Vagina (tissue), 2 donors: ENCODE measurements at regions not wholly inside any gene's neighbourhood (a gene's known extent, or its start where the extent isn't known, plus 50 kb on each side); places are given as distances from the start of the nearest gene placed in this dataset.

Experiments used
- DNase-seq, 2 donors: peaks; one replicate each; pipeline ENCODE4 v3.0.0-alpha.2; 2017; ENCODE audit errors: extremely low spot score in 2 of 2
- H3K27ac ChIP-seq: fragments of 200-600 bp; sonication (generic); one replicate; pipeline ENCODE4 v1.5.1; 2019
- H3K27me3 ChIP-seq: fragments of 200-600 bp; sonication (generic); one replicate; pipeline ENCODE4 v1.5.1; 2019
- H3K36me3 ChIP-seq, 2 donors: fragments of 200-600 bp; sonication (generic); one replicate each; pipeline ENCODE4 v1.5.1; 2017 to 2019
- H3K4me1 ChIP-seq: fragments of 200-600 bp; sonication (generic); one replicate; pipeline ENCODE4 v1.5.1; 2019
- H3K4me3 ChIP-seq, 2 donors: fragments of 200-600 bp; sonication (generic); 1 replicate in 1 of 2; 2 replicates in 1 of 2; pipeline ENCODE4 v1.5.1; 2016 to 2019
- H3K9me3 ChIP-seq: fragments of 200-600 bp; sonication (generic); one replicate; pipeline ENCODE4 v1.5.1; 2019
- POLR2A ChIP-seq, 2 donors: fragments of 450-650 bp; IDR thresholded peaks; one replicate each; pipeline ENCODE4 v1.6.1; 2017; ENCODE audit warnings: antibody characterized with exemption in 2 of 2, mild to moderate bottlenecking in 2 of 2, moderate library complexity in 2 of 2
- POLR2AphosphoS5 ChIP-seq, 2 donors: sonication (generic); formaldehyde crosslinking; IDR thresholded peaks; one replicate each; pipeline ENCODE4 v1.9.0; 2017; ENCODE audit warnings: antibody characterized with exemption in 2 of 2, mild to moderate bottlenecking in 2 of 2, low read depth in 1 of 2; ENCODE audit not compliant: insufficient read depth in 1 of 2
- intact Hi-C: fragments of 100-400 bp; cut with DNase I; formaldehyde crosslinking; loops from one replicate; pipeline ENCODE4 v1.15.1; 2023
- TF ChIP-seq, protein P1 (sequence below), 3 experiments: fragments of 450-650 bp in 2 of 3; fragments of 200-600 bp in 1 of 3; sonication (generic) in 1 of 3; IDR thresholded peaks; one replicate each; pipeline ENCODE4 v1.5.1; 2017 to 2019; ENCODE audit warnings: antibody characterized with exemption in 3 of 3, mild to moderate bottlenecking in 2 of 3, moderate library complexity in 2 of 3

DNA sequence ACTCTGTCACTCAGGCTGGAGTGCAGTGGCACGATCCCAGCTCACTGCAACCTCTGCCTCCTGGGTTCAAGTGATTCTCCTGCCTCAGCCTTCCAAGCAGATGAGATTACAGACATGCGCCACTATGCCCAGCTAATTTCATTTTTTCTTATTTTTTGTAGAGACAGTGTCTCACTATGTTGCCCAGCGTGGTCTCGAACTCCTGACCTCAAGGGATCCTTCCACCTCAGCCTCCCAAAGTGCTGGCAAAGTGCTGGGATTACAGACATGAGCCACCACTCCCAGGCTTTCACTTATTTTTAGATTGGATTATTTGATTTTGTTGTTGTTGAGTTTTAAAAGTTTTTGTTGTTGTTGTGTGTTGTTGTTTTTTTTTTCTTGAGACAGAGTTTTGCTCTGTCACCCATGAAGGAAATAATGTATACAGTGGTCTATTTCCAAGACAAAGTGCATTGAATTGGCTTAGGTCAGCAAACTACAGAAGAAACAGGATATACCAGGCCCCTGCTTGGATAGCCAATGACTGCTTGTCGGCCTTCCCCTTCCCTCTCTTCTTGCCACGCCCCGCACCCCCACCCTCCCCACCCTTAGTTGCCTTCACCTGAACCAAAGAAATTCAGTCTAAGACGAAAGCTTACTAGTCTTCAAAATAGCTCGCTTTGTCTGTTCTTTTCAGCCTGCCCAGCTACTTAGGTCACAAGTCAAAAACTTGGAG is 91.8 kb upstream of the CLDN5 start:
- intact Hi-C loops = no loop called here

DNA sequence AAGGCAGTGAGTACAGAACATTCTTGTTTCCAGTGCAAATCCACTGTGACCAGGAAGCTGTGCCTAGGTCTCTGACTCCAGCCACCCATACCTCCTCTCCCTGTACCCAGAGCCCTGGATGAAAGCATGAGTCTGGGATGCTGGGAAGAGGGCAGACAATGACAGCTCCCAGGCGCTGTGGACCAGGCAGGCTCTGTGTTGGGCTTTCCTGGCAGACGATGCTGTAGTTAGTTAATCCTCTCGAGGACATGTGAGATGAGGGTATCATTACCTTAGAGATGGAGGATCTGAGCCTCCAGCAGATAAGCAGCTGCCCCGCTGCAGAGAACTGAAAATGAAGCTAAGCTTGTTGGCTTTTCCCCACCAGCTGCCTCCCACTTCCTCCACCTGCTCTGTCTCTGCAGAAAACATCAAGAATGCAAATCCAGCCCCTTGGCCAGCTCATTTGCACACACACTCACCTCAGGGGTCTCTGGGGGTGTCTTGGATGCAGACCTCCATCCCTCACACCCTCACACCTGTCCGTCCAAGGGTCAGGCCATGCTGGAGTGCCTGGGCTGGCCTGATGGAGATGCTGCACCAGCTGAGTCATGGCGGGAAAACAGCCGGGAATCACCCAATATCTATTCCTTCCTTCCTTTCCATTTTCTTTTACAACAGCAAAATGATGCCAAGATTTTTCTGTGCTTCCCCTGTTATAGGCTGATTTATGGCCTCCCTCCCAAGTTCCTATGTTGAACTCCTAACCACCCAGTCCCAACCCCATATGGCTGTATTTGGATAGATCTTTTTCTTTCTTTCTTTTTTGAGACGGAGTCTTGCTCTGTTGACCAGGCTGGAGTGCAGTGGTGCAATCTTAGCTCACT is 94.9 kb upstream of the SEPTIN5 start:
- intact Hi-C loops = no loop called here
- no peak overlapping the region for H3K27ac ChIP-seq
- peak in 1 of 2 donors; percentile 77 for DNase-seq
- H3K4me1 ChIP-seq = no peaks in the 10 kb centered on the region
- H3K9me3 ChIP-seq = no peaks in the 10 kb centered on the region
- H3K36me3 ChIP-seq = no peaks in the 10 kb centered on the region
- no peaks in the 10 kb centered on the region for H3K27me3 ChIP-seq
- TF ChIP-seq, protein P1, sequence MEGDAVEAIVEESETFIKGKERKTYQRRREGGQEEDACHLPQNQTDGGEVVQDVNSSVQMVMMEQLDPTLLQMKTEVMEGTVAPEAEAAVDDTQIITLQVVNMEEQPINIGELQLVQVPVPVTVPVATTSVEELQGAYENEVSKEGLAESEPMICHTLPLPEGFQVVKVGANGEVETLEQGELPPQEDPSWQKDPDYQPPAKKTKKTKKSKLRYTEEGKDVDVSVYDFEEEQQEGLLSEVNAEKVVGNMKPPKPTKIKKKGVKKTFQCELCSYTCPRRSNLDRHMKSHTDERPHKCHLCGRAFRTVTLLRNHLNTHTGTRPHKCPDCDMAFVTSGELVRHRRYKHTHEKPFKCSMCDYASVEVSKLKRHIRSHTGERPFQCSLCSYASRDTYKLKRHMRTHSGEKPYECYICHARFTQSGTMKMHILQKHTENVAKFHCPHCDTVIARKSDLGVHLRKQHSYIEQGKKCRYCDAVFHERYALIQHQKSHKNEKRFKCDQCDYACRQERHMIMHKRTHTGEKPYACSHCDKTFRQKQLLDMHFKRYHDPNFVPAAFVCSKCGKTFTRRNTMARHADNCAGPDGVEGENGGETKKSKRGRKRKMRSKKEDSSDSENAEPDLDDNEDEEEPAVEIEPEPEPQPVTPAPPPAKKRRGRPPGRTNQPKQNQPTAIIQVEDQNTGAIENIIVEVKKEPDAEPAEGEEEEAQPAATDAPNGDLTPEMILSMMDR (IDR thresholded peaks at IDR 0.05) = no peak
- TF ChIP-seq POLR2A (IDR thresholded peaks at IDR 0.05) = no peak
- H3K4me3 ChIP-seq = no peak overlapping the region

More for the DNA sequence above, 91.8 kb upstream of the CLDN5 start:
- Histone ChIP-seq H3K27me3 (no peaks in the 10 kb centered on the region), H3K27ac (no peak overlapping the region), H3K9me3 (no peaks in the 10 kb centered on the region), H3K36me3 (no peaks in the 10 kb centered on the region), H3K4me3 (no peak overlapping the region), H3K4me1 (no peaks in the 10 kb centered on the region)
- no peak for DNase-seq
- no peak for TF ChIP-seq POLR2A (IDR thresholded peaks at IDR 0.05)
- TF ChIP-seq, protein P1 (IDR thresholded peaks at IDR 0.05) = no peak
- no peak for TF ChIP-seq POLR2AphosphoS5 (IDR thresholded peaks at IDR 0.05; ENCODE audit: insufficient read depth in 1 of 2, low read depth in 1 of 2)

DNA sequence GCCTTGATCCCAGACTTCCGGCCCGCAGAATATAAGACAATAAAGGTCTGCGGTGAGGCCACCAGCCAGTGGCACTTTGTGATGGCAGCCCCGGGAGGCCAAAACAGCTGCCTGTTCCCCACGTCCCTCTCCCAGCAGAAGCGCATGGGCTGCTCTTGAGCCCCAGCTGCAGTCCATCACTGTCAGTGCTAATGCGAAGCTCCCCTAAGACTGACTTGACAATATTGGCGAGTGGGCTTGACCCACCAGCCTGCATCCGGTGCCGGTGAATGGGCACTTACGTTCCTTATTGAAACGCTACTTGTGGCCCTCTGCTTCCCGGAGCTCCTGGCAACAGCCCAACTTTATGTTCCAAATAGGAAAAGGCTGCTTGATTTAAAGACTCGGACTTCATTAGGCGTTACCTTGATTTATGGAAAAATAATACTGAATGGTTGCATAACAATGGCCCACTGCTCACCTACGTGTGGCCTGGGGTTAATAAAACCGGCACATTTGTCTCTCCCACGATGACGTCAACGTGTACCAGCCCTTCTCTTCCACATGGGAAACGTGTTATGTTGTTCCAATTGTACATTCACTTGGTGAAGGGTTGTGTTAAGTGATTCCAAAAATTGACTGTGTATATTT is 93.4 kb upstream of the SEPTIN5 start:
- Histone ChIP-seq H3K27ac (no peak overlapping the region), H3K36me3 (no peaks in the 10 kb centered on the region), H3K27me3 (no peaks in the 10 kb centered on the region), H3K4me1 (no peaks in the 10 kb centered on the region), H3K9me3 (no peaks in the 10 kb centered on the region), H3K4me3 (no peak overlapping the region)
- intact Hi-C loops = no loop called here
- DNase-seq = peak in 1 of 2 donors; percentile 70
- peak in 1 of 2 donors; percentile 26 for TF ChIP-seq POLR2AphosphoS5 (IDR thresholded peaks at IDR 0.05; ENCODE audit: insufficient read depth in 1 of 2, low read depth in 1 of 2)
- TF ChIP-seq, protein P1 (IDR thresholded peaks at IDR 0.05) = no peak
- no peak for TF ChIP-seq POLR2A (IDR thresholded peaks at IDR 0.05)

DNA sequence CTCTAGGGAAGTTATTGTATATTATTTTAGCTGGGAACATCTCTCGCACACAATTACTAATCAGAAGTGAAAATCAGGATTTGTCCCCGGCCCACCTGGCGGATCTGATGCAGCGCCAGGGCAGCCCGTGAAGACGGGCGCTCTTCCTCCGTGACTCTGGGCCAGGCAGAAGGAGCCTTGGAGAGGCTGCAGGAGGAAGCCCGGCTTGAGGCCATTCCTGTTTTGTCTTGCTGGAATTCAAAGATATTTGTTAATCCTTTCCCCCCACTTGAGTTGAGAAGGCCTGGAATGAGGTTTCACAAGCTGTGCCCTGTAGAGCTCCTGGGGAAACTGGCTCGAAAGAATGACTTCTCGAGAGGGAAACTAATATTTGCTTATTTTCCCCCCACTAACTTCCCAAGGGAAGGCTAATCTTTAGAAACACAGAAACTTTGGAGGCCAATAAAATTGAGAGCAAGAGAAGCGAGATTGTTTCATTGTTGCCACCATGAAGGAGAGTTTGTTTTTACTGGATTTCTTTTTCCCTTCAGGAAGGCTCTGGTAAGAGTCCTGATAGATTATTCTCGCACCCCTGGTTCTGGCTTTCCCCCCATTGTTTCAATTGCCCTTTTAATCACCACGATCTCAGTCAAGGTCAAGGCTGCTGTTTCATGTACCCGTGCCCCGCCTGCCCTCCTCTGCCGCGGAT is 92.8 kb upstream of the SEPTIN5 start:
- Histone ChIP-seq H3K4me1 (no peaks in the 10 kb centered on the region), H3K27me3 (no peaks in the 10 kb centered on the region), H3K4me3 (no peak overlapping the region), H3K36me3 (no peaks in the 10 kb centered on the region), H3K9me3 (no peaks in the 10 kb centered on the region), H3K27ac (no peak overlapping the region)
- intact Hi-C loops = no loop called here
- TF ChIP-seq, protein P1 (IDR thresholded peaks at IDR 0.05) = no peak
- TF ChIP-seq POLR2AphosphoS5 (IDR thresholded peaks at IDR 0.05; ENCODE audit: insufficient read depth in 1 of 2, low read depth in 1 of 2) = no peak
- no peak for TF ChIP-seq POLR2A (IDR thresholded peaks at IDR 0.05)
- DNase-seq = no peak
